ENCODE measurements at regions not wholly inside any gene's neighbourhood (a gene's known extent, or its start where the extent isn't known, plus 50 kb on each side); places are given as distances from the start of the nearest gene placed in this dataset.

DNA sequence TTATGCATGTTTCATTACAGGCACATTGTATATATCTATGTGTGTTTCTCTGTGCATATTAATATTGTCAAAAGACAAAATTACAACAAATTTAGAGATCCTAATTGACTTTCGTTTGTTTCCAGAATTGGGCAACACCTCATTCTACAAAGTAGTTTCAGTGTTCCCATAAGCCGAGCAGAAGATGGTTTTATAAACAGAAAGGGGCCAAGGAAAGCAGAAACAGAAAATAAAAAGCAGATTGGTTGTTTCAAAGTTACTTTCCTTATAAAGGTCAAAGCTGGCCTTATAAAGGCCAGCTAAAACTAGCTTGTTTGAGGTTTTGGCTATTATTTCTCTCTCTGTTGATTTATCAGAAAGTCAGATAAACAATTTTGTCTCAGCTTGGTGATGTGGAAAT, 116.2 kb upstream of the FGGY start (continued):
- TF ChIP-seq, protein P1, sequence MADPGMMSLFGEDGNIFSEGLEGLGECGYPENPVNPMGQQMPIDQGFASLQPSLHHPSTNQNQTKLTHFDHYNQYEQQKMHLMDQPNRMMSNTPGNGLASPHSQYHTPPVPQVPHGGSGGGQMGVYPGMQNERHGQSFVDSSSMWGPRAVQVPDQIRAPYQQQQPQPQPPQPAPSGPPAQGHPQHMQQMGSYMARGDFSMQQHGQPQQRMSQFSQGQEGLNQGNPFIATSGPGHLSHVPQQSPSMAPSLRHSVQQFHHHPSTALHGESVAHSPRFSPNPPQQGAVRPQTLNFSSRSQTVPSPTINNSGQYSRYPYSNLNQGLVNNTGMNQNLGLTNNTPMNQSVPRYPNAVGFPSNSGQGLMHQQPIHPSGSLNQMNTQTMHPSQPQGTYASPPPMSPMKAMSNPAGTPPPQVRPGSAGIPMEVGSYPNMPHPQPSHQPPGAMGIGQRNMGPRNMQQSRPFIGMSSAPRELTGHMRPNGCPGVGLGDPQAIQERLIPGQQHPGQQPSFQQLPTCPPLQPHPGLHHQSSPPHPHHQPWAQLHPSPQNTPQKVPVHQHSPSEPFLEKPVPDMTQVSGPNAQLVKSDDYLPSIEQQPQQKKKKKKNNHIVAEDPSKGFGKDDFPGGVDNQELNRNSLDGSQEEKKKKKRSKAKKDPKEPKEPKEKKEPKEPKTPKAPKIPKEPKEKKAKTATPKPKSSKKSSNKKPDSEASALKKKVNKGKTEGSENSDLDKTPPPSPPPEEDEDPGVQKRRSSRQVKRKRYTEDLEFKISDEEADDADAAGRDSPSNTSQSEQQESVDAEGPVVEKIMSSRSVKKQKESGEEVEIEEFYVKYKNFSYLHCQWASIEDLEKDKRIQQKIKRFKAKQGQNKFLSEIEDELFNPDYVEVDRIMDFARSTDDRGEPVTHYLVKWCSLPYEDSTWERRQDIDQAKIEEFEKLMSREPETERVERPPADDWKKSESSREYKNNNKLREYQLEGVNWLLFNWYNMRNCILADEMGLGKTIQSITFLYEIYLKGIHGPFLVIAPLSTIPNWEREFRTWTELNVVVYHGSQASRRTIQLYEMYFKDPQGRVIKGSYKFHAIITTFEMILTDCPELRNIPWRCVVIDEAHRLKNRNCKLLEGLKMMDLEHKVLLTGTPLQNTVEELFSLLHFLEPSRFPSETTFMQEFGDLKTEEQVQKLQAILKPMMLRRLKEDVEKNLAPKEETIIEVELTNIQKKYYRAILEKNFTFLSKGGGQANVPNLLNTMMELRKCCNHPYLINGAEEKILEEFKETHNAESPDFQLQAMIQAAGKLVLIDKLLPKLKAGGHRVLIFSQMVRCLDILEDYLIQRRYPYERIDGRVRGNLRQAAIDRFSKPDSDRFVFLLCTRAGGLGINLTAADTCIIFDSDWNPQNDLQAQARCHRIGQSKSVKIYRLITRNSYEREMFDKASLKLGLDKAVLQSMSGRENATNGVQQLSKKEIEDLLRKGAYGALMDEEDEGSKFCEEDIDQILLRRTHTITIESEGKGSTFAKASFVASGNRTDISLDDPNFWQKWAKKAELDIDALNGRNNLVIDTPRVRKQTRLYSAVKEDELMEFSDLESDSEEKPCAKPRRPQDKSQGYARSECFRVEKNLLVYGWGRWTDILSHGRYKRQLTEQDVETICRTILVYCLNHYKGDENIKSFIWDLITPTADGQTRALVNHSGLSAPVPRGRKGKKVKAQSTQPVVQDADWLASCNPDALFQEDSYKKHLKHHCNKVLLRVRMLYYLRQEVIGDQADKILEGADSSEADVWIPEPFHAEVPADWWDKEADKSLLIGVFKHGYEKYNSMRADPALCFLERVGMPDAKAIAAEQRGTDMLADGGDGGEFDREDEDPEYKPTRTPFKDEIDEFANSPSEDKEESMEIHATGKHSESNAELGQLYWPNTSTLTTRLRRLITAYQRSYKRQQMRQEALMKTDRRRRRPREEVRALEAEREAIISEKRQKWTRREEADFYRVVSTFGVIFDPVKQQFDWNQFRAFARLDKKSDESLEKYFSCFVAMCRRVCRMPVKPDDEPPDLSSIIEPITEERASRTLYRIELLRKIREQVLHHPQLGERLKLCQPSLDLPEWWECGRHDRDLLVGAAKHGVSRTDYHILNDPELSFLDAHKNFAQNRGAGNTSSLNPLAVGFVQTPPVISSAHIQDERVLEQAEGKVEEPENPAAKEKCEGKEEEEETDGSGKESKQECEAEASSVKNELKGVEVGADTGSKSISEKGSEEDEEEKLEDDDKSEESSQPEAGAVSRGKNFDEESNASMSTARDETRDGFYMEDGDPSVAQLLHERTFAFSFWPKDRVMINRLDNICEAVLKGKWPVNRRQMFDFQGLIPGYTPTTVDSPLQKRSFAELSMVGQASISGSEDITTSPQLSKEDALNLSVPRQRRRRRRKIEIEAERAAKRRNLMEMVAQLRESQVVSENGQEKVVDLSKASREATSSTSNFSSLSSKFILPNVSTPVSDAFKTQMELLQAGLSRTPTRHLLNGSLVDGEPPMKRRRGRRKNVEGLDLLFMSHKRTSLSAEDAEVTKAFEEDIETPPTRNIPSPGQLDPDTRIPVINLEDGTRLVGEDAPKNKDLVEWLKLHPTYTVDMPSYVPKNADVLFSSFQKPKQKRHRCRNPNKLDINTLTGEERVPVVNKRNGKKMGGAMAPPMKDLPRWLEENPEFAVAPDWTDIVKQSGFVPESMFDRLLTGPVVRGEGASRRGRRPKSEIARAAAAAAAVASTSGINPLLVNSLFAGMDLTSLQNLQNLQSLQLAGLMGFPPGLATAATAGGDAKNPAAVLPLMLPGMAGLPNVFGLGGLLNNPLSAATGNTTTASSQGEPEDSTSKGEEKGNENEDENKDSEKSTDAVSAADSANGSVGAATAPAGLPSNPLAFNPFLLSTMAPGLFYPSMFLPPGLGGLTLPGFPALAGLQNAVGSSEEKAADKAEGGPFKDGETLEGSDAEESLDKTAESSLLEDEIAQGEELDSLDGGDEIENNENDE (IDR thresholded peaks at IDR 0.05; ENCODE audit: insufficient replicate concordance, low read length) = no peak
- TF ChIP-seq EGR1 (IDR thresholded peaks at IDR 0.05; ENCODE audit: borderline replicate concordance, low read depth, low read length) (no peak), SAP30 (IDR thresholded peaks at IDR 0.05; ENCODE audit: insufficient read depth, insufficient replicate concordance, low read length) (no peak)

Data from H1 (cell line).